UCSD-AML1 (cell line): ENCODE measurements at regions not wholly inside any gene's neighbourhood (a gene's known extent, or its start where the extent isn't known, plus 50 kb on each side); places are given as distances from the start of the nearest gene placed in this dataset.
A peak's percentile ranks its signal among the peaks of the same experiment; 100 is the strongest.
"Not testable (repeated sequence)": the region's sequence is repeated elsewhere in the genome, so short reads cannot be mapped to it uniquely, and the experiment has no call there.

Experiments used
- DNase-seq: peaks from one replicate; lab custom pipeline; 2025; ENCODE audit not compliant: unreplicated experiment; lab: John Stamatoyannopoulos, UW

- no peak for DNase-seq
These were observed 184.0 kb downstream of the OLFM1 start for GRCh38 chr9:135271425-135271824.

GRCh38 chr9:135272608-135273007 is 185.1 kb downstream of the OLFM1 start:
- DNase-seq, result no peak

GRCh38 chr9:135273008-135273407 is 185.5 kb downstream of the OLFM1 start:
- peak; percentile 22 for DNase-seq

- no peak for DNase-seq
These were observed 187.7 kb downstream of the OLFM1 start for GRCh38 chr9:135275163-135275562.

- DNase-seq, result no peak
These were observed 188.3 kb downstream of the OLFM1 start for GRCh38 chr9:135275571-135276289.

GRCh38 chr9:135277219-135278201 is 190.0 kb downstream of the OLFM1 start:
- no peak for DNase-seq

GRCh38 chr9:135278586-135278985 is 191.1 kb downstream of the OLFM1 start:
- no peak for DNase-seq

GRCh38 chr9:135279385-135279784 is 191.9 kb downstream of the OLFM1 start:
- DNase-seq, result no peak

- DNase-seq, result no peak
These were observed 192.4 kb downstream of the OLFM1 start for GRCh38 chr9:135279834-135280393.

GRCh38 chr9:135280666-135281065 is 193.2 kb downstream of the OLFM1 start:
- DNase-seq, result no peak

GRCh38 chr9:135281151-135281550 is 193.7 kb downstream of the OLFM1 start:
- no peak for DNase-seq

GRCh38 chr9:135281791-135282737 is 194.6 kb downstream of the OLFM1 start:
- DNase-seq, result no peak

- no peak for DNase-seq
These were observed 195.3 kb downstream of the OLFM1 start for GRCh38 chr9:135282808-135283207.

GRCh38 chr9:135283671-135284070 is 195.9 kb upstream of the PPP1R26 start:
- no peak for DNase-seq

- DNase-seq, result no peak
These were observed 195.0 kb upstream of the PPP1R26 start for GRCh38 chr9:135284386-135285134.

- not testable (repeated sequence) for DNase-seq
These were observed 193.2 kb upstream of the PPP1R26 start for GRCh38 chr9:135286187-135286925.

GRCh38 chr9:135286961-135287360 is 192.6 kb upstream of the PPP1R26 start:
- DNase-seq, result no peak

- no peak for DNase-seq
These were observed 192.0 kb upstream of the PPP1R26 start for GRCh38 chr9:135287627-135288026.

GRCh38 chr9:135288054-135288453 is 191.5 kb upstream of the PPP1R26 start:
- DNase-seq, result no peak
